Epithelial cell of esophagus (primary cell): ENCODE measurements at regions not wholly inside any gene's neighbourhood (a gene's known extent, or its start where the extent isn't known, plus 50 kb on each side); places are given as distances from the start of the nearest gene placed in this dataset.

Source experiments
- DNase-seq: peaks from one replicate; pipeline ENCODE4 v3.0.0; 2010; ENCODE audit warnings: low read depth
- H3K4me3 ChIP-seq: 2 replicates; pipeline ENCODE4 v1.5.1; 2011; ENCODE audit warnings: mild to moderate bottlenecking, low read length, control low read depth
- CTCF ChIP-seq: IDR thresholded peaks from 2 replicates; pipeline ENCODE4 v1.5.1; 2011; ENCODE audit warnings: low read depth, mild to moderate bottlenecking, low read length, control low read depth, inconsistent platforms; ENCODE audit not compliant: insufficient read depth; ENCODE audit errors: missing control alignments

- no peak overlapping the region for H3K4me3 ChIP-seq
- no peak for TF ChIP-seq CTCF
Observed at GRCh38 chr16:50955311-50955710, 195.8 kb downstream of the SALL1 start.

GRCh38 chr16:50954469-50954868 is 196.6 kb downstream of the SALL1 start:
- no peak for DNase-seq
- H3K4me3 ChIP-seq: no peak overlapping the region
- TF ChIP-seq CTCF: no peak

More at GRCh38 chr16:50955311-50955710, 195.8 kb downstream of the SALL1 start:
- DNase-seq: no peak

GRCh38 chr16:50953290-50953689 is 197.8 kb downstream of the SALL1 start:
- TF ChIP-seq CTCF: no peak
- DNase-seq: no peak
- H3K4me3 ChIP-seq: no peak overlapping the region

GRCh38 chr16:50950955-50951354 is 200.1 kb downstream of the SALL1 start:
- no peak overlapping the region for H3K4me3 ChIP-seq
- no peak for DNase-seq
- no peak for TF ChIP-seq CTCF

GRCh38 chr16:50948268-50948930 is 202.7 kb downstream of the SALL1 start:
- TF ChIP-seq CTCF: no peak
- H3K4me3 ChIP-seq: no peak overlapping the region
- no peak for DNase-seq

GRCh38 chr16:50947826-50948225 is 203.2 kb downstream of the SALL1 start:
- TF ChIP-seq CTCF: no peak
- no peak overlapping the region for H3K4me3 ChIP-seq
- DNase-seq: no peak

GRCh38 chr16:50946606-50947005 is 204.5 kb downstream of the SALL1 start:
- DNase-seq: no peak
- H3K4me3 ChIP-seq: no peak overlapping the region
- no peak for TF ChIP-seq CTCF
